HG02642 (cell line): ENCODE measurements at regions not wholly inside any gene's neighbourhood (a gene's known extent, or its start where the extent isn't known, plus 50 kb on each side); places are given as distances from the start of the nearest gene placed in this dataset.
A peak's percentile ranks its signal among the peaks of the same experiment; 100 is the strongest.

Experiments used
- ATAC-seq: cut with Tn5 transposase; IDR thresholded peaks from one replicate; pipeline ENCODE4 v1.9.1; 2021; ENCODE audit warnings: mild to moderate bottlenecking; ENCODE audit not compliant: unreplicated experiment, poor library complexity

GRCh38 chr18:56545464-56545863 is 92.9 kb downstream of the TXNL1 start:
- ATAC-seq = no peak

DNA sequence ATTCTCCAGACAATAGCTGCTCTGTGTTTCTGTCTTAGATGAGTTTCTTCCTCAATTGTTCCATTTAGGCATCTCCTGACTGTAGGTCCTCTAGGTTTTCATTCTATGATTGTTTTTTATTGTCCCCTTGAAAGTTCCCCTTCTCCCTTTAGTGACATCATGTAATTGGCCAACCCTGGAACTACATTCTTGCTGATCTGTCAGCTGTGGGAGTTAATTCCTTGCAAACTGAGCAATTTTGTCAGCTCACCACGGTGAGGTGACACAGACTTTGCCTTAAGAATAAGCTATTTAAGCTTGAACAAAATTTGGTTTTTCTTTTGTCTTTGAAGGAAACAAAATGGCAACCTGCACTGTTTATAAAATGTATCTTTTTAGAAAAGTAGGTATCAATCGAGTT is 95.9 kb downstream of the TXNL1 start:
- ATAC-seq = no peak

DNA sequence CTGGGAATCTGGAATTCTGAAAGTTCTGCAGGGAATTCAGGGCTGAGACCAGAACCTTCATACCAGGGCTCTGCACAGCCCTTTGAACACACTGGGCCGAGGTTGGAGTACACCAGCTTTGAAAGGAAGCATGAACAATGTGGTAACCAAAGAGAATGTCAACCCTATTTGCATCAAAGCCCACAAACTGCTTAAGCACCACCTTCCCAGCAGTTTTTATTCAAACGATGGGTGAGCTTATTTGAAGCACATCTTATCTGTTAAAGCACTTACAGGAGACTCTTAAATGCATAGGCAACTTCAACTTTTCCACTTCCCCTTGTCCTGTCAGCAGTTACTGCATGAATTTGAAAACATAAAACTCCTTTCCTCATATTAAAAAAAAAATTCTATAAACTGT is 96.6 kb downstream of the TXNL1 start:
- no peak for ATAC-seq

DNA sequence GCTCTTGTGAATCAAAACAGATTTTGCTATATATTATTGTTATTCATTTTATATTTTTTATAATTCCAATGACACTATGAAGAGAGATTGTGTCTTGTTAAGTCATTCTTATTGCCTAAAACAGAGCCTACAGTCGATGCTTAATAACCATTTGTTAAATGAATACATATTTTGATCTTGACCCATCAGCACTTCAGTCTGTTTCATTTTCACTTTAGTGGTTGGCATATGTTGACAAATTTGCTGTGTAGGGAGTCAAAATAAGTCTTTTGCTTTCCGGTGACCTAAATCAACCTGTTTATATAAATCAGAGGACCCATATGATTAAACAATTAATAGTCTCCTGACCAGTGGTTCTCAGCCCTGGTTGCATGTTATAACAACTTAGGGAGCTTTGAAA is 97.1 kb downstream of the TXNL1 start:
- no peak for ATAC-seq

DNA sequence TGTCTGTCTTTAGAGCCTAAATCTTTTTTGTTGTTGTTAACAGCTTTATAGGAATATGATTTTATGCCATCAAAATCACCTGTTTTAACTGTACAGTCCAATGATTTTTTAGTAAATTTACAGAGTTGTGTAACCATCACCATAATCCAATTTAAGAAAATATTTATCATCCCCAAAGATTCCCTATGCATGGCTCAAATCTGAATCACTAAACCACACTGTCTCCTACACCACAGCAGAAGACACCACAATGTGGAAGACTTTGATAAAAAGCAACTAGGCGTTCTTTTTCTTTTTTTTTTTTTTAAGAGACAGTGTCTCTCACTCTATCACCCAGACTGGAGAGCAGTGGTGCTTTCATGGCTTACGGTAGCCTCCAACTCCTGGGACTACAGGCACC is 99.6 kb downstream of the TXNL1 start:
- ATAC-seq = no peak

DNA sequence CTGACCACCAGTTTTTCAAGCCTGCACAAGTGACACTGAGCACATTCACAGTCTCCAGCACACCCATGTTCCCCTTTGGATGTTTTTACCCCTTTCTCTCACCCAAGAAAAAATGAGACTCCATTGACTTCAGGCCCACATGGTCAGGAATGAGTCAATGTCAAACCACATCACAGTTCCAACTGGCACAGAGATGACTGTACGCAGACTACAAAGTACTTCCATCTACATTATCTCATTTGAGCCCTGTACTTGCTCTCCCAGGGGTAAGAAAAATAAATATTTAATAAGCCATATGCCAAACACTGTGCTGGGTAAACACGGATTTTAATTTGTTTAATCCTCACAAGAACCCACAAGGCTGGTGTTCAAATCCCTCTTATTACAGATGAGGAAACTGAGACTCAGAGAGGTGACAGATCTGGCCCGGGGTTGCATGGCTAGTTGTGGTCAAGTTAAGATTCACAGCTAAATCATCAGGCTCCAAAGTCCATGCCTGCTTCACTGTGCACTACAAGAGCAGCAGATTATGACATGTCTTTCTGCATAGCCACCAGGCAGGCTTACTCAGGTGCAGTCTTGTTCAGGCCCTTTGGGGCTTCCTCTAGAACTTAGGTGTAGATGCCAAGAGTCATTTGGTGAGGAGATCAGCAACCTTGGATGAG is 106.1 kb downstream of the TXNL1 start:
- ATAC-seq = peak; percentile 96

GRCh38 chr18:56522816-56523215 is 115.6 kb downstream of the TXNL1 start:
- no peak for ATAC-seq

GRCh38 chr18:56521263-56521662 is 117.1 kb downstream of the TXNL1 start:
- no peak for ATAC-seq

- ATAC-seq = no peak
Observed at GRCh38 chr18:56517761-56518160, 120.6 kb downstream of the TXNL1 start.

- no peak for ATAC-seq
Observed at GRCh38 chr18:56517196-56517595, 121.2 kb downstream of the TXNL1 start.

- ATAC-seq = no peak
Observed at GRCh38 chr18:56516789-56517188, 121.6 kb downstream of the TXNL1 start.

- ATAC-seq = no peak
Observed at GRCh38 chr18:56515522-56515921, 122.9 kb downstream of the TXNL1 start.

GRCh38 chr18:56511996-56512395 is 126.4 kb downstream of the TXNL1 start:
- no peak for ATAC-seq

GRCh38 chr18:56510108-56510507 is 128.3 kb downstream of the TXNL1 start:
- ATAC-seq = no peak

GRCh38 chr18:56509656-56510055 is 128.7 kb downstream of the TXNL1 start:
- no peak for ATAC-seq

- no peak for ATAC-seq
Observed at GRCh38 chr18:56508370-56509036, 129.9 kb downstream of the TXNL1 start.

GRCh38 chr18:56505971-56506370 is 132.4 kb downstream of the TXNL1 start:
- no peak for ATAC-seq

DNA sequence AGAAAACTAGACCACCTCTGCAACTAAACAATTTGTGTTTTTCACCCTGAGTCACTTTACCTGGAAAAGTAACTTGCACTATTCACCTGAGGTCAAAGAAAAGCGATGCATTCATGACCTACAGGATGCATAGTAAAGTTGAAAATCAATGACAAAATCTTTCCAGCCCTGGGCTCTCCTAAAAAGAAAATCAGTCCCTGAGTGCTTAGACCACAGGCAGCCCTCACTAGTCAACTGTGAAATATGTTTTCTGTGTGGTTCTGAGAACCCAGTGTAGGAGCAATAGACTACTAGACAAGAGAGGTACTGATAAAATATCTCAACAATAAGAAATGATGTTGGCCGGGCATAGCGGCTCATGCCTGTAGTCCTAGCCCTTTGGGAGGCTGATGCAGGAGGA is 133.1 kb downstream of the TXNL1 start:
- ATAC-seq = no peak

DNA sequence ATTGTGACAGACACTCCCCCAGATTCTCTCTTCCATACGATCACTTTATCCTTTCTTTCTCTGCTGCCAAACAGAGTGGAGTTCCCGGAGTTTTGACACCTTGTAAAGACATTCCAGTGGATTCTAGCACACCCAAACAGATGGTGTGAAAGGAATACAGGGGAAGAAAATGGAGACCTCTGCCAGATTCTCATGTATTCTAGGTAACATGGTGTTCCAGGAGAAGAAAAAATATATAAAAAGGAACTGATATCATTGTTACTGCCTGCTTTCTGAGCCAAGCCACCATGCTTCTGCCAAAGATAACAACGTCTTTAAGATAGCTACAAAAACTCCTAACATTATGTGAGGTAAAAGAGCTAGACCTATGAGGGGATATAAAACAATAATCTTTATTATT is 136.5 kb downstream of the TXNL1 start:
- ATAC-seq = no peak

DNA sequence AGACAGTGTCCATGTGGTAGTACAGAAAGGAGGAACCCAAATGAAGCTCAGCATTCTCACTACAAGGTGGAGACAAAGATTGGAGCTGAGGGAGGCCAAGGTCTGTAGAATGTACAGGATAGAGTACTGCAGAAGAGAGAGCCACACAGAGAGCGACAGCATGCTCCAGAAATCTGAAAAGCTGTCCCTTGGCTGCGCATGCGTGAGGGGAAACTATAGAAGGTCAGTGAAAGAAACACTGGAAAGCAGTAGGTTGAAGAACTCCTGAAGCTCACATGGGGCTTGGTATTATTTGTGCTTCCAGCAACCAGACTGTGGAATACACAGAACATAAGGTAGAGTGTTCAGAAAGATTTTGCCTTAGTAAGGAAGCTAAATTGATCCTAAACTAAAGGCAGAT is 142.5 kb downstream of the TXNL1 start:
- ATAC-seq = no peak

GRCh38 chr18:56493531-56493930 is 144.9 kb downstream of the TXNL1 start:
- no peak for ATAC-seq

DNA sequence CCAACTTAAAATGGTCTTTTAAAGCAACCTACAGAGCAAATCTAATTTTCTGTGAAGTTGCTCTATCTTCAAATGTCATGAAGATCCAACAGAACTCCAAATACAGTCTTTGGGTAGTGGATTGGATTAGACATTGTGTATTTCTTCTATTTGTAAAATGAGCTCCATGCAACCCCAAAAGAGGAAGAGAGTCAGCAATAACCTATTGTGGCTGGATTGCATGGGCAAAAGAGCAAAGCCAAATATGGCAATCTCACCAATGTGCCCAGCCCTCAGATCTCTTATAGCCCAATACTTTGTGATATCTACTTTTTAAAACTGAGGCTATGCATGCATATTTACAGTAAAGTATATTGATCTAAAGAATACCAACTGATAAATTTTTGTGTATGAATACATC is 146.3 kb downstream of the TXNL1 start:
- ATAC-seq = no peak
